Ishikawa (cell line): ENCODE measurements at regions not wholly inside any gene's neighbourhood (a gene's known extent, or its start where the extent isn't known, plus 50 kb on each side); places are given as distances from the start of the nearest gene placed in this dataset.

Source experiments
- CEBPB ChIP-seq: IDR thresholded peaks from 2 replicates; pipeline ENCODE4 v1.6.1; 2012
- CREB1 ChIP-seq: IDR thresholded peaks from 2 replicates; pipeline ENCODE4 v1.6.1; 2012; ENCODE audit warnings: low read depth
- EGR1 ChIP-seq: IDR thresholded peaks from 2 replicates; pipeline ENCODE4 v1.6.1; 2012
- EP300 ChIP-seq: IDR thresholded peaks from 2 replicates; pipeline ENCODE4 v1.6.1; 2012; ENCODE audit warnings: borderline replicate concordance
- NFIC ChIP-seq: IDR thresholded peaks from 2 replicates; pipeline ENCODE4 v1.6.1; 2012
- TAF1 ChIP-seq: IDR thresholded peaks from 2 replicates; pipeline ENCODE4 v1.6.1; 2012; ENCODE audit warnings: low read depth, mild to moderate bottlenecking
- TCF12 ChIP-seq: IDR thresholded peaks from 2 replicates; pipeline ENCODE4 v1.6.1; 2012; ENCODE audit warnings: low read depth
- YY1 ChIP-seq: IDR thresholded peaks from 2 replicates; pipeline ENCODE4 v1.6.1; 2012; ENCODE audit warnings: low read depth
- TF ChIP-seq, protein P1 (sequence below): IDR thresholded peaks from 2 replicates; pipeline ENCODE4 v1.6.1; 2012; ENCODE audit warnings: low read depth, mild to moderate bottlenecking
- TF ChIP-seq, protein P2 (sequence below): IDR thresholded peaks from 2 replicates; pipeline ENCODE4 v1.6.1; 2012

DNA sequence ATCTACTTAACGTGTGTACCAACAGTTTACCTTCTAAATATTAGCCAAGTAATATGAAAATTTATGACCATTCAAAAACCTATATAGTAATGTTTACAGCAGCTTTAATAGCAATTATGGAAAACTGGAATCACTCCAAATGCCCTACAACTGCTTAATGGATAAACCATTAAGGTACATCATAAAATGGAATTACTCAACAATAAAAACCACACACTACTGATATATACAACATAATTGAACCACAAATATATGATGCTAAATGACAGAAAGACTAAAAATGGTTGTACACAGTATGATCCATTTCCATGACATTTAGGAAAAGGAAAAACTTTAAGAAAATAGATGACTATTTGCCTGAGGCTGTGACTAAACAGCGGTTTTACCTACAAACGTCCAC lies 467.1 kb upstream of the EPHA6 start:
- TF ChIP-seq TAF1: no peak
- TF ChIP-seq TCF12: no peak
- TF ChIP-seq CREB1: no peak
- TF ChIP-seq, protein P1, sequence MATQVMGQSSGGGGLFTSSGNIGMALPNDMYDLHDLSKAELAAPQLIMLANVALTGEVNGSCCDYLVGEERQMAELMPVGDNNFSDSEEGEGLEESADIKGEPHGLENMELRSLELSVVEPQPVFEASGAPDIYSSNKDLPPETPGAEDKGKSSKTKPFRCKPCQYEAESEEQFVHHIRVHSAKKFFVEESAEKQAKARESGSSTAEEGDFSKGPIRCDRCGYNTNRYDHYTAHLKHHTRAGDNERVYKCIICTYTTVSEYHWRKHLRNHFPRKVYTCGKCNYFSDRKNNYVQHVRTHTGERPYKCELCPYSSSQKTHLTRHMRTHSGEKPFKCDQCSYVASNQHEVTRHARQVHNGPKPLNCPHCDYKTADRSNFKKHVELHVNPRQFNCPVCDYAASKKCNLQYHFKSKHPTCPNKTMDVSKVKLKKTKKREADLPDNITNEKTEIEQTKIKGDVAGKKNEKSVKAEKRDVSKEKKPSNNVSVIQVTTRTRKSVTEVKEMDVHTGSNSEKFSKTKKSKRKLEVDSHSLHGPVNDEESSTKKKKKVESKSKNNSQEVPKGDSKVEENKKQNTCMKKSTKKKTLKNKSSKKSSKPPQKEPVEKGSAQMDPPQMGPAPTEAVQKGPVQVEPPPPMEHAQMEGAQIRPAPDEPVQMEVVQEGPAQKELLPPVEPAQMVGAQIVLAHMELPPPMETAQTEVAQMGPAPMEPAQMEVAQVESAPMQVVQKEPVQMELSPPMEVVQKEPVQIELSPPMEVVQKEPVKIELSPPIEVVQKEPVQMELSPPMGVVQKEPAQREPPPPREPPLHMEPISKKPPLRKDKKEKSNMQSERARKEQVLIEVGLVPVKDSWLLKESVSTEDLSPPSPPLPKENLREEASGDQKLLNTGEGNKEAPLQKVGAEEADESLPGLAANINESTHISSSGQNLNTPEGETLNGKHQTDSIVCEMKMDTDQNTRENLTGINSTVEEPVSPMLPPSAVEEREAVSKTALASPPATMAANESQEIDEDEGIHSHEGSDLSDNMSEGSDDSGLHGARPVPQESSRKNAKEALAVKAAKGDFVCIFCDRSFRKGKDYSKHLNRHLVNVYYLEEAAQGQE: no peak
- no peak for TF ChIP-seq EGR1
- TF ChIP-seq EP300: no peak
- TF ChIP-seq CEBPB: no peak
- TF ChIP-seq YY1: no peak
- no peak for TF ChIP-seq NFIC
- TF ChIP-seq, protein P2, sequence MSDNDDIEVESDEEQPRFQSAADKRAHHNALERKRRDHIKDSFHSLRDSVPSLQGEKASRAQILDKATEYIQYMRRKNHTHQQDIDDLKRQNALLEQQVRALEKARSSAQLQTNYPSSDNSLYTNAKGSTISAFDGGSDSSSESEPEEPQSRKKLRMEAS: no peak
